ENCODE measurements at regions not wholly inside any gene's neighbourhood (a gene's known extent, or its start where the extent isn't known, plus 50 kb on each side); places are given as distances from the start of the nearest gene placed in this dataset.

- no peak for TF ChIP-seq POLR2A (IDR thresholded peaks at IDR 0.05; ENCODE audit: low read depth, low read length)
- no peak for TF ChIP-seq CTCF (conservative IDR thresholded peaks at IDR 0.05; ENCODE audit: low read depth, low read length)
- no peak for TF ChIP-seq CHD1 (IDR thresholded peaks at IDR 0.05; ENCODE audit: low read depth, low read length)
- no peak for TF ChIP-seq RAD21 (IDR thresholded peaks at IDR 0.05; ENCODE audit: low read length)
- no peak for TF ChIP-seq ELK1 (IDR thresholded peaks at IDR 0.05; ENCODE audit: borderline replicate concordance, low read depth, low read length)
Measured at GRCh38 chr16:52301026-52301425, 245.9 kb downstream of the TOX3 start.

All from IMR-90 (cell line).